CD4-positive, alpha-beta T cell (primary cell): ENCODE measurements at regions not wholly inside any gene's neighbourhood (a gene's known extent, or its start where the extent isn't known, plus 50 kb on each side); places are given as distances from the start of the nearest gene placed in this dataset.

Experiments
- ATAC-seq: fragments of 200-7000 bp; cut with Tn5 transposase; one replicate; pipeline ENCODE4 v1.10.0; 2022; ENCODE audit warnings: mild to moderate bottlenecking; ENCODE audit not compliant: poor library complexity
- CTCF ChIA-PET: fragments of 350-600 bp; sonication (Branson Sonifier 250); formaldehyde crosslinking; loops from one replicate; lab custom pipeline; 2021; ENCODE audit warnings: antibody characterized with exemption, inconsistent platforms; lab: Charles Lee
- POLR2A ChIA-PET: fragments of 350-600 bp; sonication (Branson Sonifier 250); formaldehyde crosslinking; loops from one replicate; lab custom pipeline; 2021; ENCODE audit warnings: antibody characterized with exemption, inconsistent platforms; lab: Charles Lee
- DNase-seq, 14 experiments: peaks; one replicate each; pipeline ENCODE4 v3.0.0-alpha.2; 2013 to 2020; ENCODE audit warnings: mixed read lengths in 2 of 14
- H3K27ac ChIP-seq, 2 donors: one replicate each; pipeline versions ENCODE4 v1.5.1 to v1.7.0; 2013; ENCODE audit warnings: low read length in 2 of 2, low read depth in 1 of 2, mild to moderate bottlenecking in 1 of 2
- H3K27me3 ChIP-seq, 2 experiments: 1 replicate in 1 of 2; 2 replicates in 1 of 2; pipeline versions ENCODE4 v1.6.1 to v1.7.0; 2013; ENCODE audit warnings: low read length in 2 of 2, control low read depth in 1 of 2, mild to moderate bottlenecking in 1 of 2, moderate library complexity in 1 of 2; ENCODE audit not compliant: insufficient read depth in 2 of 2, control insufficient read depth in 1 of 2
- H3K36me3 ChIP-seq: one replicate; pipeline ENCODE4 v1.6.1; 2013; ENCODE audit warnings: low read length, control low read depth; ENCODE audit not compliant: insufficient read depth
- H3K4me1 ChIP-seq: one replicate; pipeline ENCODE4 v1.6.1; 2013; ENCODE audit warnings: low read length, control low read depth; ENCODE audit not compliant: insufficient read depth
- H3K4me3 ChIP-seq: one replicate; pipeline ENCODE4 v1.5.1; 2013; ENCODE audit warnings: mild to moderate bottlenecking, low read length, moderate library complexity
- H3K9me3 ChIP-seq, 2 experiments: 1 replicate in 1 of 2; 2 replicates in 1 of 2; pipeline versions ENCODE4 v1.6.1 to v1.7.0; 2013; ENCODE audit warnings: low read length in 2 of 2, mild to moderate bottlenecking in 2 of 2, control low read depth in 1 of 2, moderate library complexity in 1 of 2; ENCODE audit not compliant: control insufficient read depth in 1 of 2, insufficient read depth in 1 of 2
- H3K27ac Mint-ChIP-seq: one replicate; pipeline ENCODE4 v1.8.0; 2020; ENCODE audit warnings: mixed read lengths
- H3K27me3 Mint-ChIP-seq: one replicate; pipeline ENCODE4 v1.8.0; 2021; ENCODE audit warnings: mixed read lengths
- H3K36me3 Mint-ChIP-seq: one replicate; pipeline ENCODE4 v1.8.0; 2021; ENCODE audit warnings: low read depth, mixed read lengths
- H3K4me1 Mint-ChIP-seq: one replicate; pipeline ENCODE4 v1.8.0; 2021; ENCODE audit warnings: low read depth, mixed read lengths
- H3K4me3 Mint-ChIP-seq: one replicate; pipeline ENCODE4 v1.8.0; 2020; ENCODE audit warnings: mild to moderate bottlenecking, mixed read lengths
- H3K9me3 Mint-ChIP-seq: one replicate; pipeline ENCODE4 v1.8.0; 2020; ENCODE audit warnings: mixed read lengths
- intact Hi-C, 2 experiments: fragments of 100-400 bp; cut with DNase I in 1 of 2; cut with micrococcal nuclease in 1 of 2; formaldehyde crosslinking; loops; one replicate each; pipeline versions ENCODE4 v1.15.1 to v1.9.0; 2023 to 2025; cut with DNase I, micrococcal nuclease
- TF ChIP-seq, protein P1 (sequence below): fragments of 200-600 bp; IDR thresholded peaks from one replicate; pipeline ENCODE4 v1.8.0; 2022; ENCODE audit warnings: antibody characterized with exemption, mild to moderate bottlenecking

DNA sequence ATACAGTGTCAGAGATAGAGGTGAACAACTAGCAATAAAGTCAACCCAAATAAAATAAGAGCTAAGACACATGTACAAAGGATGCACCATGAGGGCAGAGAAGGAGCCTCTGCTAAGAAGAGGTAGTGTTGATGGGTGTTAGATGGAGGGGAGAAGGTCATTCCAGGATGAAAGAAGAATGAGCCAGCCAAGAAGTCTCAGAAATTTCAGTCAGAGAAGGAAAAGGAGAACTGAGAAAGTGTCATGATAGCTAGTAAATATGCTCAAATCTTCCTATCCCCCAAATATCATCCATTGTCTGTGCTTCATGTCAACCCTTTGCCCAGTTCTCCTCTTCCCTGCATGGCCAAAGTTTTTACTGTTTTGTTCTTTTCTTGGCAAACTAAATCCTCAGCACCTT, 225.2 kb upstream of the BTG1 start:
- DNase-seq (no peak), ATAC-seq (no peak)
- Mint-ChIP-seq H3K9me3 (no peaks in the 10 kb centered on the region), H3K27ac (no peak overlapping the region), H3K36me3 (no peaks in the 10 kb centered on the region), H3K4me1 (peaks cover 34% of the 10 kb centered on the region), H3K4me3 (no peak overlapping the region), H3K27me3 (no peaks in the 10 kb centered on the region)
- H3K36me3 ChIP-seq, result no peaks in the 10 kb centered on the region
- intact Hi-C loops, result no loop called here
- H3K9me3 ChIP-seq, result no peaks in the 10 kb centered on the region
- no peak overlapping the region for H3K27ac ChIP-seq
- H3K27me3 ChIP-seq, result no peaks in the 10 kb centered on the region
- POLR2A ChIA-PET, result no interaction called here
- H3K4me1 ChIP-seq, result no peaks in the 10 kb centered on the region
- TF ChIP-seq, protein P1, sequence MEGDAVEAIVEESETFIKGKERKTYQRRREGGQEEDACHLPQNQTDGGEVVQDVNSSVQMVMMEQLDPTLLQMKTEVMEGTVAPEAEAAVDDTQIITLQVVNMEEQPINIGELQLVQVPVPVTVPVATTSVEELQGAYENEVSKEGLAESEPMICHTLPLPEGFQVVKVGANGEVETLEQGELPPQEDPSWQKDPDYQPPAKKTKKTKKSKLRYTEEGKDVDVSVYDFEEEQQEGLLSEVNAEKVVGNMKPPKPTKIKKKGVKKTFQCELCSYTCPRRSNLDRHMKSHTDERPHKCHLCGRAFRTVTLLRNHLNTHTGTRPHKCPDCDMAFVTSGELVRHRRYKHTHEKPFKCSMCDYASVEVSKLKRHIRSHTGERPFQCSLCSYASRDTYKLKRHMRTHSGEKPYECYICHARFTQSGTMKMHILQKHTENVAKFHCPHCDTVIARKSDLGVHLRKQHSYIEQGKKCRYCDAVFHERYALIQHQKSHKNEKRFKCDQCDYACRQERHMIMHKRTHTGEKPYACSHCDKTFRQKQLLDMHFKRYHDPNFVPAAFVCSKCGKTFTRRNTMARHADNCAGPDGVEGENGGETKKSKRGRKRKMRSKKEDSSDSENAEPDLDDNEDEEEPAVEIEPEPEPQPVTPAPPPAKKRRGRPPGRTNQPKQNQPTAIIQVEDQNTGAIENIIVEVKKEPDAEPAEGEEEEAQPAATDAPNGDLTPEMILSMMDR, result no peak
- no peak overlapping the region for H3K4me3 ChIP-seq
- CTCF ChIA-PET, result no interaction called here

DNA sequence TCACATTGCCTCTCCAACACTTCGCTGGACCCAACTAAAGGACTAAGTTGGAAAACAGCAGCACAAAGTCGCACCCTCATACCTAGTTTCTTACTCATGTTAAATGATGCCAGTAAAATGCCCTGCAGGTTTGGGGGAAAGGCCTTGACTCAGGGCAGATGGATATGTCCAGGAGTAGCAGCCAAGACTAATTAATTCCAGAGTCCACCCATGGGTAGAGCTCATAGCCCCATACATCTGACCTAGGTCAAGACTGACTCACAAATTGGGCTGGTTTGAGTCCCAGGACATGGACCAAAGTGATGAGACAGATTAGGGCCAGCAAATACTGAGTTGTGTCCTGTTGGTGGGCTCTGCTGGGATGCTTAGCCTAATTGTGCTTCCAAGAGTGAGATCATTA, 224.0 kb upstream of the BTG1 start:
- no peaks in the 10 kb centered on the region for H3K9me3 ChIP-seq
- peaks cover 36% of the 10 kb centered on the region for H3K4me1 Mint-ChIP-seq
- no peaks in the 10 kb centered on the region for H3K27me3 ChIP-seq
- H3K36me3 Mint-ChIP-seq, result no peaks in the 10 kb centered on the region
- no peak overlapping the region for H3K27ac Mint-ChIP-seq
- ATAC-seq (no peak), DNase-seq (no peak)
- intact Hi-C loops, result no loop called here
- ChIA-PET POLR2A (interaction anchor here (0.7 to 0.8 kb wide), 2 partner anchors 30 to 224 kb away, joined by 3 to 4 read pairs; partner anchors contain the start of gene BTG1), CTCF (interaction anchor here (0.5 kb wide), 1 partner anchor 709 kb away, joined by 3 read pairs; no protein-coding TSS in a partner anchor)
- H3K9me3 Mint-ChIP-seq, result no peaks in the 10 kb centered on the region
- H3K27ac ChIP-seq, result no peak overlapping the region
- H3K27me3 Mint-ChIP-seq, result no peaks in the 10 kb centered on the region
- TF ChIP-seq, protein P1, result no peak
- H3K36me3 ChIP-seq, result no peaks in the 10 kb centered on the region
- peaks cover 3% of the 10 kb centered on the region for H3K4me1 ChIP-seq
- H3K4me3 ChIP-seq, result no peak overlapping the region
- H3K4me3 Mint-ChIP-seq, result no peak overlapping the region

DNA sequence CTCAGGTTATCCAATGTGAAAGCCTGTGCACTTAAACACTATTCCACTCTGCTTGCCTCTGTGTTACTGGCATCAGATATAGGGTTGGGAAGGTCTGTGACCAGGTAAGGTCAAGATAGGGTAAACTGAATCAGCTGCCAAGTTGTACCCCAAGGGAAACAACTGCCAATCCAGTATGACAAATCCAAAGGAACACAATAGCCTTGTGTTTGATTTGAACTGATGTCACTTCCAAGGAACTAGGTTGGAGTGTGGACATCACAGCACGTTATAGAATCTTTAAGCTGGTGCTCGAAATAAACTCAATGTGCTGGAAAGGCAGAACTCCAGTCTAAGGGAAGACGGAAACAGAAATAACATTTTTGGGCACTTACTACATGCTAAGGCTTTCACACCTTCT, 223.4 kb upstream of the BTG1 start:
- Mint-ChIP-seq H3K27ac (no peak overlapping the region), H3K4me3 (no peak overlapping the region), H3K27me3 (no peaks in the 10 kb centered on the region), H3K4me1 (peaks cover 36% of the 10 kb centered on the region), H3K9me3 (no peaks in the 10 kb centered on the region), H3K36me3 (no peaks in the 10 kb centered on the region)
- no peak for ATAC-seq
- H3K9me3 ChIP-seq, result no peaks in the 10 kb centered on the region
- TF ChIP-seq, protein P1, result no peak
- H3K27ac ChIP-seq, result no peak overlapping the region
- peaks cover 9% of the 10 kb centered on the region for H3K4me1 ChIP-seq
- no peak overlapping the region for H3K4me3 ChIP-seq
- POLR2A ChIA-PET, result interaction anchor here (0.7 to 0.8 kb wide), 2 partner anchors 30 to 224 kb away, joined by 3 to 4 read pairs; partner anchors contain the start of gene BTG1
- no peaks in the 10 kb centered on the region for H3K27me3 ChIP-seq
- intact Hi-C loops, result no loop called here
- CTCF ChIA-PET, result no interaction called here
- H3K36me3 ChIP-seq, result no peaks in the 10 kb centered on the region
- DNase-seq, result no peak
